ENCODE measurements at regions not wholly inside any gene's neighbourhood (a gene's known extent, or its start where the extent isn't known, plus 50 kb on each side); places are given as distances from the start of the nearest gene placed in this dataset.

DNA sequence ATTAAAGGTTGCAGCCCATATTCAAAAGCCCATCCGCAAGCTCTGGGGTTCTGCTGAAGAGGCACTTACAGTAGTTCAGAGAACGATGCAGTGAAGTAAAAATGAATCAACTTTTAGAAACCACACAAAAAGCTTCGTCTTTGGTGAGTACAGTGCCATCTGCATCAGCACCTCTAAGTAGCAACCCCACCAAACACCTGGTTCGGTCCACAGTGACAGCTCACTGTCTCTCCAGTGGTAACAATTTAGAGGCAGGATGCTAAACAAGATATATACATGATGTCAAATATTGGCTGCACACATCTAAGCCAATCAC, 275.4 kb upstream of the TCF4 start:
- DNase-seq: no peak
- POLR2A ChIA-PET (ENCODE audit: unreplicated experiment): interaction anchor here (0.6 kb wide), 1 partner anchor 35 kb away, joined by 3 read pairs; no protein-coding TSS in a partner anchor
- in situ Hi-C loops (cut with MboI; ENCODE audit: low sequenced_read_pairs): no loop called here
- Histone ChIP-seq H2BK15ac (ENCODE audit: low read depth, low read length) (peak overlapping the region; percentile 33; the same call in 1 of the 3 replicates), H4K91ac (ENCODE audit: insufficient read depth, low read depth, low read length) (no peak overlapping the region), H2AK9ac (replicated peaks; ENCODE audit: low read depth, low read length, poor library complexity) (no peak overlapping the region), H3K14ac (replicated peaks; ENCODE audit: low read depth, low read length) (no peak overlapping the region), H3K56ac (ENCODE audit: extremely low read depth, insufficient read depth, low read length) (no peak overlapping the region), H3K27ac (ENCODE audit: insufficient read depth, low read length) (no peak overlapping the region), H3K18ac (ENCODE audit: low read depth, low read length) (no peak overlapping the region), H4K8ac (ENCODE audit: low read depth in 2 of 2, low read length in 2 of 2) (no peak overlapping the region), H2AK5ac (ENCODE audit: low read depth, low read length) (peak overlapping the region; percentile 68; the same call in 1 of the 2 replicates), H4K20me1 (ENCODE audit: insufficient read depth, low read length) (no peaks in the 10 kb centered on the region), H3K27me3 (ENCODE audit: control insufficient read depth, insufficient read depth, low read length) (no peaks in the 10 kb centered on the region), H2BK5ac (ENCODE audit: low read depth, low read length, poor library complexity, severe bottlenecking) (no peak overlapping the region), H3K23ac (ENCODE audit: low read depth, low read length) (no peak overlapping the region), H3K36me3 (ENCODE audit: control insufficient read depth, insufficient read depth, low read length) (no peaks in the 10 kb centered on the region), H3K4ac (ENCODE audit: low read depth, low read length) (0 out of 2 replicates have a peak overlapping the region, but pooled peaks have one; percentile 9), H4K5ac (ENCODE audit: low read depth, low read length) (no peak overlapping the region), H3K4me1 (ENCODE audit: control insufficient read depth, insufficient read depth, low read length) (no peaks in the 10 kb centered on the region), H2BK120ac (ENCODE audit: low read depth, low read length) (peak overlapping the region; percentile 21; the same call in 1 of the 2 replicates), H3K9ac (ENCODE audit: low read depth, low read length) (no peak overlapping the region), H3K9me3 (ENCODE audit: control insufficient read depth, insufficient read depth, low read length) (no peaks in the 10 kb centered on the region), H2BK20ac (ENCODE audit: low read depth, low read length) (peak overlapping the region; percentile 40; the same call in 1 of the 2 replicates), H3K79me1 (ENCODE audit: low read depth in 1 of 2, low read length in 2 of 2) (no peaks in the 10 kb centered on the region), H3K4me2 (ENCODE audit: low read depth, low read length) (no peak overlapping the region), H3K4me3 (ENCODE audit: insufficient read depth, low read depth, low read length) (no peak overlapping the region), H3K9me1 (ENCODE audit: insufficient read depth, low read length) (peaks cover 8% of the 10 kb centered on the region; the same call in 1 of the 2 replicates), H2AFZ (replicated peaks; ENCODE audit: low read length, poor library complexity) (no peak overlapping the region)
- no CpG with 5 or more reads among the region's 4 CpGs for WGBS, 2 experiments (ENCODE audit: extremely low coverage in 2 of 2, insufficient read length in 1 of 2)
- ATAC-seq (ENCODE audit: low read depth): no peak
- dilution Hi-C loops (cut with HindIII; ENCODE audit: low sequenced_read_pairs, unreplicated experiment): no loop called here
- intact Hi-C loops (cut with micrococcal nuclease): loop anchor here (5.0 to 10.0 kb wide), 3 partner anchors 69 to 521 kb away; partner anchors contain the start of gene TCF4
- CTCF ChIA-PET: interaction anchor here (0.5 kb wide), 1 partner anchor 482 kb away, joined by 5 read pairs; no protein-coding TSS in a partner anchor
- TF ChIP-seq FOS (IDR thresholded peaks at IDR 0.05; ENCODE audit: low read depth, low read length) (no peak), SMC3 (IDR thresholded peaks at IDR 0.05; ENCODE audit: low read depth, low read length) (no peak), RCOR1 (IDR thresholded peaks at IDR 0.05; ENCODE audit: insufficient replicate concordance, low read length) (no peak), MXI1 (IDR thresholded peaks at IDR 0.05; ENCODE audit: borderline replicate concordance, low read depth, low read length) (no peak), CHD1 (IDR thresholded peaks at IDR 0.05; ENCODE audit: low read depth, low read length) (no peak), BHLHE40 (IDR thresholded peaks at IDR 0.05; ENCODE audit: low read depth, low read length) (no peak), NFE2L2 (IDR thresholded peaks at IDR 0.05; ENCODE audit: low read depth, low read length) (no peak), POLR2A (IDR thresholded peaks at IDR 0.05; ENCODE audit: low read depth, low read length) (no peak), RFX5 (IDR thresholded peaks at IDR 0.05; ENCODE audit: low read depth, low read length) (no peak), MAZ (IDR thresholded peaks at IDR 0.05; ENCODE audit: borderline replicate concordance, low read depth, low read length) (no peak), MAFK (IDR thresholded peaks at IDR 0.05; ENCODE audit: low read depth, low read length) (no peak), RAD21 (IDR thresholded peaks at IDR 0.05; ENCODE audit: low read length) (no peak), CEBPB (IDR thresholded peaks at IDR 0.05; ENCODE audit: low read depth, low read length) (no peak)
- TF ChIP-seq, protein P1, sequence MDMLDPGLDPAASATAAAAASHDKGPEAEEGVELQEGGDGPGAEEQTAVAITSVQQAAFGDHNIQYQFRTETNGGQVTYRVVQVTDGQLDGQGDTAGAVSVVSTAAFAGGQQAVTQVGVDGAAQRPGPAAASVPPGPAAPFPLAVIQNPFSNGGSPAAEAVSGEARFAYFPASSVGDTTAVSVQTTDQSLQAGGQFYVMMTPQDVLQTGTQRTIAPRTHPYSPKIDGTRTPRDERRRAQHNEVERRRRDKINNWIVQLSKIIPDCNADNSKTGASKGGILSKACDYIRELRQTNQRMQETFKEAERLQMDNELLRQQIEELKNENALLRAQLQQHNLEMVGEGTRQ (IDR thresholded peaks at IDR 0.05; ENCODE audit: low read depth, low read length): no peak
- TF ChIP-seq, protein P2, sequence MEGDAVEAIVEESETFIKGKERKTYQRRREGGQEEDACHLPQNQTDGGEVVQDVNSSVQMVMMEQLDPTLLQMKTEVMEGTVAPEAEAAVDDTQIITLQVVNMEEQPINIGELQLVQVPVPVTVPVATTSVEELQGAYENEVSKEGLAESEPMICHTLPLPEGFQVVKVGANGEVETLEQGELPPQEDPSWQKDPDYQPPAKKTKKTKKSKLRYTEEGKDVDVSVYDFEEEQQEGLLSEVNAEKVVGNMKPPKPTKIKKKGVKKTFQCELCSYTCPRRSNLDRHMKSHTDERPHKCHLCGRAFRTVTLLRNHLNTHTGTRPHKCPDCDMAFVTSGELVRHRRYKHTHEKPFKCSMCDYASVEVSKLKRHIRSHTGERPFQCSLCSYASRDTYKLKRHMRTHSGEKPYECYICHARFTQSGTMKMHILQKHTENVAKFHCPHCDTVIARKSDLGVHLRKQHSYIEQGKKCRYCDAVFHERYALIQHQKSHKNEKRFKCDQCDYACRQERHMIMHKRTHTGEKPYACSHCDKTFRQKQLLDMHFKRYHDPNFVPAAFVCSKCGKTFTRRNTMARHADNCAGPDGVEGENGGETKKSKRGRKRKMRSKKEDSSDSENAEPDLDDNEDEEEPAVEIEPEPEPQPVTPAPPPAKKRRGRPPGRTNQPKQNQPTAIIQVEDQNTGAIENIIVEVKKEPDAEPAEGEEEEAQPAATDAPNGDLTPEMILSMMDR (conservative IDR thresholded peaks at IDR 0.05; ENCODE audit: low read depth, low read length): no peak
- TF ChIP-seq, protein P3, sequence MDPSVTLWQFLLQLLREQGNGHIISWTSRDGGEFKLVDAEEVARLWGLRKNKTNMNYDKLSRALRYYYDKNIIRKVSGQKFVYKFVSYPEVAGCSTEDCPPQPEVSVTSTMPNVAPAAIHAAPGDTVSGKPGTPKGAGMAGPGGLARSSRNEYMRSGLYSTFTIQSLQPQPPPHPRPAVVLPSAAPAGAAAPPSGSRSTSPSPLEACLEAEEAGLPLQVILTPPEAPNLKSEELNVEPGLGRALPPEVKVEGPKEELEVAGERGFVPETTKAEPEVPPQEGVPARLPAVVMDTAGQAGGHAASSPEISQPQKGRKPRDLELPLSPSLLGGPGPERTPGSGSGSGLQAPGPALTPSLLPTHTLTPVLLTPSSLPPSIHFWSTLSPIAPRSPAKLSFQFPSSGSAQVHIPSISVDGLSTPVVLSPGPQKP (IDR thresholded peaks at IDR 0.05; ENCODE audit: borderline replicate concordance, low read depth, low read length): no peak
- BruUV-seq (replicated peaks): no TSS peak

All from IMR-90 (cell line).